Mesothelial cell of epicardium (in vitro differentiated cells): ENCODE measurements at regions not wholly inside any gene's neighbourhood (a gene's known extent, or its start where the extent isn't known, plus 50 kb on each side); places are given as distances from the start of the nearest gene placed in this dataset.

Experiments used
- DNase-seq, 2 experiments: peaks; one replicate each; pipeline ENCODE4 v3.0.0; 2021; ENCODE audit warnings: low spot score in 2 of 2; ENCODE audit not compliant: unreplicated experiment in 2 of 2
- H3K27ac Mint-ChIP-seq: 2 replicates; pipeline ENCODE4 v1.8.0; 2021; ENCODE audit warnings: mixed read lengths
- H3K27me3 Mint-ChIP-seq: 2 replicates; pipeline ENCODE4 v1.8.0; 2021; ENCODE audit warnings: low read depth, mixed read lengths
- H3K36me3 Mint-ChIP-seq: 2 replicates; pipeline ENCODE4 v1.8.0; 2021; ENCODE audit warnings: mixed read lengths
- H3K4me1 Mint-ChIP-seq: 2 replicates; pipeline ENCODE4 v1.8.0; 2021; ENCODE audit warnings: mixed read lengths
- H3K4me3 Mint-ChIP-seq: 2 replicates; pipeline ENCODE4 v1.8.0; 2021; ENCODE audit warnings: mild to moderate bottlenecking, moderate library complexity, mixed read lengths
- H3K9me3 Mint-ChIP-seq: 2 replicates; pipeline ENCODE4 v1.8.0; 2021; ENCODE audit warnings: mixed read lengths
- TF ChIP-seq, protein P1 (sequence below): fragments of 200-600 bp; sonication (generic); IDR thresholded peaks from one replicate; pipeline ENCODE4 v1.5.0; 2021; ENCODE audit warnings: antibody characterized with exemption; ENCODE audit not compliant: unreplicated experiment

DNA sequence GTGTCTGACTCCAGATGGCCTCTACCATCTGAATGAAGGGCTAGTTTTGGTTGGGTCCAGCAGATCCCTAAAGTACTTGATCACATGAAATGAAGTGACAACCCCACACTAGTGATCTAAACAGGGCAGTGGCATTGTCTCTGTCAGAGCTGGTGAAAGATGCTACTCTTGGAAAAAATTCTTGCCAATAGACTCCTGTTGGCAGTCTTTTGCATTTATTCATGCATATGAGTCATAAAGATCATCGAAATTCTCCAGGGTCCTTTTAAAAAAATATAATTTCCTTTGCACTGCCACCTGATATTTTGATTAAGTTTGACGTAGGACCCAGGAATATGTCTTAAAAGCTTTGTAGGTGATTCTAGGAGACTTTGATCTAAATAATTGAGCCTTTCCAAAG, 135.1 kb upstream of the ELL2 start:
- Mint-ChIP-seq H3K9me3 (peaks cover 17% of the 10 kb centered on the region), H3K27ac (no peak overlapping the region), H3K36me3 (no peaks in the 10 kb centered on the region), H3K4me3 (no peak overlapping the region), H3K27me3 (no peaks in the 10 kb centered on the region), H3K4me1 (no peaks in the 10 kb centered on the region)
- TF ChIP-seq, protein P1, sequence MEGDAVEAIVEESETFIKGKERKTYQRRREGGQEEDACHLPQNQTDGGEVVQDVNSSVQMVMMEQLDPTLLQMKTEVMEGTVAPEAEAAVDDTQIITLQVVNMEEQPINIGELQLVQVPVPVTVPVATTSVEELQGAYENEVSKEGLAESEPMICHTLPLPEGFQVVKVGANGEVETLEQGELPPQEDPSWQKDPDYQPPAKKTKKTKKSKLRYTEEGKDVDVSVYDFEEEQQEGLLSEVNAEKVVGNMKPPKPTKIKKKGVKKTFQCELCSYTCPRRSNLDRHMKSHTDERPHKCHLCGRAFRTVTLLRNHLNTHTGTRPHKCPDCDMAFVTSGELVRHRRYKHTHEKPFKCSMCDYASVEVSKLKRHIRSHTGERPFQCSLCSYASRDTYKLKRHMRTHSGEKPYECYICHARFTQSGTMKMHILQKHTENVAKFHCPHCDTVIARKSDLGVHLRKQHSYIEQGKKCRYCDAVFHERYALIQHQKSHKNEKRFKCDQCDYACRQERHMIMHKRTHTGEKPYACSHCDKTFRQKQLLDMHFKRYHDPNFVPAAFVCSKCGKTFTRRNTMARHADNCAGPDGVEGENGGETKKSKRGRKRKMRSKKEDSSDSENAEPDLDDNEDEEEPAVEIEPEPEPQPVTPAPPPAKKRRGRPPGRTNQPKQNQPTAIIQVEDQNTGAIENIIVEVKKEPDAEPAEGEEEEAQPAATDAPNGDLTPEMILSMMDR = no peak
- DNase-seq = no peak

DNA sequence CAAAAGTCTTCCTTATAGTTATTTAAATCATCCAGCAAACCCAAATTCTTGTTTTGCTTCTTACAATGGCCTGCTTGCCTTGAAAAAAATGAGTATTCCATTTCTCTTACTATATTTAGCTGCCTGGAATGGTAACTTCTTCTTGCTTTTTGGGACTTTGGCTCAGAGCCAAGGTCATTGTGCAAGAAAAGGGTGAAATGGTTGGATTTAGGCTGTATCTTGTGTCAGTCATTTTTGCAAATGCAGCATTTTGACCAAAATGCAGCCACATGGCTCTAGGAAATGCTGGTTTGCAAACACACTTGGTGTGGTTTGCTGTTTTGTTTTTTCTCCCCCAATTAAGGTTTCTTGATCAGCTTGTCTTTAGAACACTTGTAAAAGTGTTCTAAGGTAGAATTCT, 133.3 kb upstream of the ELL2 start:
- Mint-ChIP-seq H3K4me3 (no peak overlapping the region), H3K4me1 (no peaks in the 10 kb centered on the region), H3K27ac (no peak overlapping the region), H3K9me3 (peaks cover 17% of the 10 kb centered on the region), H3K27me3 (no peaks in the 10 kb centered on the region), H3K36me3 (no peaks in the 10 kb centered on the region)
- DNase-seq = no peak
- TF ChIP-seq, protein P1 = no peak

DNA sequence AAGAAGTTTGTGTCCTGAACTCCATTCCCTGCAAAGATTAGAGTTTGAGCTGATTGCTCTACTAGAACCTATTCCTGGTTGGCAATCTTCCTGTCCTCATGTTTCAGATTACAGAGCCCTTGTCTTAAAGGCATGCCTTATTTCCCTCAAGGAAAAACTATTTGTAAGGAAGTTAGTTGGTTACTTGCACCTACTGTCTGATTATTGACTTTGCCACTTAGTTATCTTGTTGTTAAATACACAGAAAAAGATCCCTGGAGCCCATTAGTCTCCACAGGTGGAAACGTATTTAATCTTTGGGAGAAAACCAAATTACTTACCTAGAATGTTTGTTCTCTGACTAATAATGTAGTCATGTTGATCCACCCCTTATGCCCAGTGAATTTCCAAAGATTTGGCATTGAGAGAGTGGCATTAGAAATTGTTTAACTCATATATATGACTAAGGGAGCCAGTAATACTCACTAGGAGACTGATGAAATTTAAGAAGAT, 132.3 kb upstream of the ELL2 start:
- TF ChIP-seq, protein P1 = no peak

DNA sequence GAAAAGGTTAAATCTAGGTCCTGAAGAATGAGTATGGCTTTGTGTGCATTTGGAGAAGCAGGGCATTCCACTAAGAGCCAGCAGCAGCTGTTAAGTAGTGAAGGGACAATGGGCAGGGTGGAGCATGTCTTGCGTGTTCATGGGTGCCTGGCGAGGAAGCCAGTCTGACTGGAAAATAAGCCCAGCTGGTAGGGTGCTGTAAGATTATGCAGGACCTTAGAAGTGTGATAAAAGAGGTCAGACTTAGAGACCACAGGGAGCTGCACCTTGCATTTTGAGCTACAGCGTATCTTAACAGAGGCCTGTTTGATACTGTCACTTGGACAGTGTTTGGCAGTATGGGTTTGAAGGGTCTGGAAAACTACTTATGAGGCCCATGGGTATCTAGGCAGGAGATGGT, 131.7 kb upstream of the ELL2 start:
- H3K9me3 Mint-ChIP-seq = peaks cover 10% of the 10 kb centered on the region
- TF ChIP-seq, protein P1 = no peak
- H3K27me3 Mint-ChIP-seq = no peaks in the 10 kb centered on the region
- no peak for DNase-seq
- H3K4me1 Mint-ChIP-seq = no peaks in the 10 kb centered on the region
- no peaks in the 10 kb centered on the region for H3K36me3 Mint-ChIP-seq
- no peak overlapping the region for H3K27ac Mint-ChIP-seq
- no peak overlapping the region for H3K4me3 Mint-ChIP-seq

More for the DNA sequence above, 132.3 kb upstream of the ELL2 start:
- Mint-ChIP-seq H3K9me3 (peaks cover 16% of the 10 kb centered on the region), H3K27ac (no peak overlapping the region), H3K27me3 (no peaks in the 10 kb centered on the region), H3K36me3 (no peaks in the 10 kb centered on the region), H3K4me1 (no peaks in the 10 kb centered on the region), H3K4me3 (no peak overlapping the region)
- DNase-seq = no peak

DNA sequence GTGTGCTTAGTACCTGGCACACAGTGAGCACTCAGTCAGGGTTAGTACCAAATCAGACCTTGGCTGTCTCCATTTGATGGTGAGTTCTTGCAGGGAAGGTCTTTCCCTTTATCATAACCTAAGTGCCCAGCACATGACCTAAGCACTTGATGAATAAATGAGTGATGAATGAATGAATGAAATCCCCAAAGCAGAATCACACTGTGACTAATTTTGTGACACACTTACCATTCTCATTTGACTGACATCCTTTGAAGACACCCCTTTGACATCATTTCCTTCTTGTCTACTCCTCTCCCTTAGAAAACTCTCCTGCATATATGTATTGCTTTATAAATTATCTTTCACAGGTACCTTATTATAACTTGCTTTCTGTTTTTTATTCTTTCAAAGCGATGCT, 130.2 kb upstream of the ELL2 start:
- H3K27me3 Mint-ChIP-seq = no peaks in the 10 kb centered on the region
- no peak overlapping the region for H3K4me3 Mint-ChIP-seq
- H3K27ac Mint-ChIP-seq = no peak overlapping the region
- H3K36me3 Mint-ChIP-seq = no peaks in the 10 kb centered on the region
- no peaks in the 10 kb centered on the region for H3K4me1 Mint-ChIP-seq
- DNase-seq = no peak
- no peaks in the 10 kb centered on the region for H3K9me3 Mint-ChIP-seq
- TF ChIP-seq, protein P1 = no peak

DNA sequence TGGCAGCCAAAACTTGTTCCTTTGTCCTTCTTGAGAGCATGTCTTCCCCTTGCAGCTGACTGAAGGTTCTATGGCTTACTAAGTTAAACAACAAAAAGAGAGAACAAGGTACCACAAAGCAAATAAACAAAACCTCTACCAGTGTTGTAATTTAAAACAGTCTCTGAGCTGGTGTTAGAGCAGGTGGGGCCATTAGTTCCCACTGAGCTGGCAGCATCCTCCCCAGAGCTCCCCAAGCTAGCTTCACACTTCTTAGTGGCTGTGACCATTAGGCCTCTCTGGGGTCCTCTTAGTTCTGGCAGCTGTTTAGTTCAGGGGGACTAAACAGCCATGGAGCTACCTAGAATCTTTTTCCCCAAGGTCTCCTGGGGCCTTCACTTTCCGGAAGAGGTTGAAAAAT, 128.6 kb upstream of the ELL2 start:
- H3K27me3 Mint-ChIP-seq = no peaks in the 10 kb centered on the region
- no peaks in the 10 kb centered on the region for H3K4me1 Mint-ChIP-seq
- H3K27ac Mint-ChIP-seq = no peak overlapping the region

More for the DNA sequence above, 128.6 kb upstream of the ELL2 start:
- no peak overlapping the region for H3K4me3 Mint-ChIP-seq
- H3K36me3 Mint-ChIP-seq = no peaks in the 10 kb centered on the region
- no peaks in the 10 kb centered on the region for H3K9me3 Mint-ChIP-seq
- TF ChIP-seq, protein P1 = no peak
- DNase-seq = no peak
